ENCODE measurements at regions not wholly inside any gene's neighbourhood (a gene's known extent, or its start where the extent isn't known, plus 50 kb on each side); places are given as distances from the start of the nearest gene placed in this dataset.

- TF ChIP-seq CTCF (IDR thresholded peaks at IDR 0.05) = no peak
- no peak for TF ChIP-seq POLR2A (IDR thresholded peaks at IDR 0.05)
These were observed 267.2 kb upstream of the BLID start for GRCh38 chr11:122383186-122383585.
